Kidney epithelial cell (primary cell): ENCODE measurements at regions not wholly inside any gene's neighbourhood (a gene's known extent, or its start where the extent isn't known, plus 50 kb on each side); places are given as distances from the start of the nearest gene placed in this dataset.
A peak's percentile ranks its signal among the peaks of the same experiment; 100 is the strongest.
"Not testable (repeated sequence)": the region's sequence is repeated elsewhere in the genome, so short reads cannot be mapped to it uniquely, and the experiment has no call there.

Experiments used
- DNase-seq: peaks from one replicate; pipeline ENCODE4 v3.0.0-alpha.2; 2010; ENCODE audit warnings: low read depth
- H3K27me3 ChIP-seq: 2 replicates; pipeline ENCODE4 v1.6.0; 2011; ENCODE audit warnings: low read length; ENCODE audit not compliant: control insufficient read depth, insufficient read depth
- H3K36me3 ChIP-seq: 2 replicates; pipeline ENCODE4 v1.5.1; 2011; ENCODE audit warnings: low read length; ENCODE audit not compliant: control insufficient read depth, insufficient read depth
- H3K4me3 ChIP-seq: 2 replicates; pipeline ENCODE4 v1.5.1; 2011; ENCODE audit warnings: low read depth, mild to moderate bottlenecking, control low read depth, low read length
- CTCF ChIP-seq: IDR thresholded peaks from 2 replicates; pipeline ENCODE4 v1.5.1; 2011; ENCODE audit warnings: mild to moderate bottlenecking, moderate library complexity, low read length, control low read depth, inconsistent platforms; ENCODE audit not compliant: insufficient read depth, poor library complexity, severe bottlenecking

- TF ChIP-seq CTCF = no peak
- Histone ChIP-seq H3K27me3 (no peaks in the 10 kb centered on the region), H3K36me3 (no peaks in the 10 kb centered on the region), H3K4me3 (no peak overlapping the region)
- DNase-seq = no peak
These were observed 63.3 kb downstream of the FAM50B start for GRCh38 chr6:3912361-3913076.

GRCh38 chr6:3913077-3913957 lies 64.1 kb downstream of the FAM50B start:
- no peaks in the 10 kb centered on the region for H3K36me3 ChIP-seq
- H3K4me3 ChIP-seq = no peak overlapping the region
- no peaks in the 10 kb centered on the region for H3K27me3 ChIP-seq
- peak; percentile 95 for DNase-seq
- TF ChIP-seq CTCF = no peak

- H3K27me3 ChIP-seq = no peaks in the 10 kb centered on the region
- H3K36me3 ChIP-seq = no peaks in the 10 kb centered on the region
- TF ChIP-seq CTCF = no peak
- H3K4me3 ChIP-seq = no peak overlapping the region
- no peak for DNase-seq
These were observed 64.8 kb downstream of the FAM50B start for GRCh38 chr6:3913958-3914337.

- no peaks in the 10 kb centered on the region for H3K36me3 ChIP-seq
- no peaks in the 10 kb centered on the region for H3K27me3 ChIP-seq
- no peak overlapping the region for H3K4me3 ChIP-seq
- no peak for TF ChIP-seq CTCF
- DNase-seq = no peak
These were observed 66.1 kb downstream of the FAM50B start for GRCh38 chr6:3915076-3915791.

- Histone ChIP-seq H3K4me3 (no peak overlapping the region), H3K27me3 (no peaks in the 10 kb centered on the region), H3K36me3 (no peaks in the 10 kb centered on the region)
- no peak for DNase-seq
- TF ChIP-seq CTCF = no peak
These were observed 67.0 kb downstream of the FAM50B start for GRCh38 chr6:3916211-3916610.

GRCh38 chr6:3916749-3917148 lies 67.6 kb downstream of the FAM50B start:
- not testable (repeated sequence) for DNase-seq, H3K36me3 ChIP-seq, H3K27me3 ChIP-seq, H3K4me3 ChIP-seq
